DND-41 (cell line): ENCODE measurements at regions not wholly inside any gene's neighbourhood (a gene's known extent, or its start where the extent isn't known, plus 50 kb on each side); places are given as distances from the start of the nearest gene placed in this dataset.

Experiments used
- EZH2 ChIP-seq: IDR thresholded peaks from 3 replicates; pipeline ENCODE4 v1.6.1; 2012; ENCODE audit warnings: borderline replicate concordance, low read depth, mild to moderate bottlenecking, moderate library complexity, low read length, inconsistent platforms; ENCODE audit not compliant: severe bottlenecking
- TF ChIP-seq, protein P1 (sequence below): IDR thresholded peaks from 2 replicates; pipeline ENCODE4 v1.5.1; 2012; ENCODE audit warnings: borderline replicate concordance, low read length, moderate library complexity, mild to moderate bottlenecking; ENCODE audit not compliant: poor library complexity, severe bottlenecking; ENCODE audit errors: extremely low read depth

DNA sequence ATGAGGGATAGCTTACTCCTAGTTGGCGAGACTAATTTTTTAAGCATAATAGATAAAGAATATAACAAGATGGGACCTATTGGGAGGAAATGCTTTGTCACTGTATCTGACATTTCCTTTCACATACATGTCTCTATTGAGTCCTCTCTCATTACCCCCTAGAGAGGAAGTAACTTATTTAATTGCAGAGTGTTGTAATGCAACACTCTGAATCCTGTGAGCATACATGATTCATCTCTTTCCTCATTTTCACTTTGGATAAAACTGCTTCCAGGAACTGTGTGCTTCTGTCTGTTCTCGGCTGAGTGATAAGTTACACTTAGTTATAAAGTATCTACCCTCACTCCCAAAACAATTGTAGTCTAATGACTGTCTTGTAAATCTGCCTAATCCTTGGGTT lies 266.1 kb upstream of the ANXA10 start:
- TF ChIP-seq, protein P1, sequence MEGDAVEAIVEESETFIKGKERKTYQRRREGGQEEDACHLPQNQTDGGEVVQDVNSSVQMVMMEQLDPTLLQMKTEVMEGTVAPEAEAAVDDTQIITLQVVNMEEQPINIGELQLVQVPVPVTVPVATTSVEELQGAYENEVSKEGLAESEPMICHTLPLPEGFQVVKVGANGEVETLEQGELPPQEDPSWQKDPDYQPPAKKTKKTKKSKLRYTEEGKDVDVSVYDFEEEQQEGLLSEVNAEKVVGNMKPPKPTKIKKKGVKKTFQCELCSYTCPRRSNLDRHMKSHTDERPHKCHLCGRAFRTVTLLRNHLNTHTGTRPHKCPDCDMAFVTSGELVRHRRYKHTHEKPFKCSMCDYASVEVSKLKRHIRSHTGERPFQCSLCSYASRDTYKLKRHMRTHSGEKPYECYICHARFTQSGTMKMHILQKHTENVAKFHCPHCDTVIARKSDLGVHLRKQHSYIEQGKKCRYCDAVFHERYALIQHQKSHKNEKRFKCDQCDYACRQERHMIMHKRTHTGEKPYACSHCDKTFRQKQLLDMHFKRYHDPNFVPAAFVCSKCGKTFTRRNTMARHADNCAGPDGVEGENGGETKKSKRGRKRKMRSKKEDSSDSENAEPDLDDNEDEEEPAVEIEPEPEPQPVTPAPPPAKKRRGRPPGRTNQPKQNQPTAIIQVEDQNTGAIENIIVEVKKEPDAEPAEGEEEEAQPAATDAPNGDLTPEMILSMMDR = no peak
- no peak for TF ChIP-seq EZH2
